HG02763 (cell line): ENCODE measurements at regions not wholly inside any gene's neighbourhood (a gene's known extent, or its start where the extent isn't known, plus 50 kb on each side); places are given as distances from the start of the nearest gene placed in this dataset.

Source experiments
- ATAC-seq: cut with Tn5 transposase; IDR thresholded peaks from one replicate; pipeline ENCODE4 v1.9.1; 2021; ENCODE audit warnings: mild to moderate bottlenecking, moderate library complexity; ENCODE audit not compliant: unreplicated experiment

DNA sequence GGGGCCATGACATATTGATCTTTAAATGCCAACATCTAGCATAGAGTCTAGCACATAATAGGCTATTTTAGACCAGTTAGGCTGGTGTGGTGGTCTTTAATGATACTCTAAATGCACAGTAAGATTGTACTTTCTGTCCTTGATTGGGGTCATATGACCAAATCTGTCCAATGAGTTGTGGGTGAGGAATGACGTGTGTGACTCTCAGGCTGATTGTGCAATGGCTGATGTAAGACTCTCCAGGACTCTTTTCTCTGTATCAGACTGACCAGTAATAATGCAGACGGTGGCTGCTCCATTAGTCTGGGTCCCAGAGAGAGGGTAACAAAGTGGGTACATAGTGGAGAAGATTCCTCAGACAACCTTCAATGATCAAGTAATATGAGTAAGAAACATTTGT, 541.6 kb upstream of the CAMK1G start:
- no peak for ATAC-seq

DNA sequence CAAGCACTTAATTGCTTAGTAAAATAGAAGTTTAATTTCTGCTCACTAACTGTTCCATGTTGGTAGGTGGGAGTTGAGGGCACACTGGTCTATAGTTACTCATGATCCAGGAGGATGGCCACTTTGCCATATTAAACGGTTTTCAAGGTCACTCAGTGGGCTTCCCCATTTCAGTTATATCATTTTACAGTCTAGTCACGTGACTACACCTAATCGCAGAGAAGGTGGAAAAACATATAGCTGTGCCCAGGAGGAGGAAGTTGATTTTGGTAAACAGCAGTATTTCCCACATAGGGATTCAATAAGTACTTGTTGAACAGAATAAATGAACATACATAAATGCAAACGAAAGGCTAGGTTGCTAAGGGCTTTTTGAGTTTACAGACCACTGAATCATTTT, 541.1 kb upstream of the CAMK1G start:
- no peak for ATAC-seq

DNA sequence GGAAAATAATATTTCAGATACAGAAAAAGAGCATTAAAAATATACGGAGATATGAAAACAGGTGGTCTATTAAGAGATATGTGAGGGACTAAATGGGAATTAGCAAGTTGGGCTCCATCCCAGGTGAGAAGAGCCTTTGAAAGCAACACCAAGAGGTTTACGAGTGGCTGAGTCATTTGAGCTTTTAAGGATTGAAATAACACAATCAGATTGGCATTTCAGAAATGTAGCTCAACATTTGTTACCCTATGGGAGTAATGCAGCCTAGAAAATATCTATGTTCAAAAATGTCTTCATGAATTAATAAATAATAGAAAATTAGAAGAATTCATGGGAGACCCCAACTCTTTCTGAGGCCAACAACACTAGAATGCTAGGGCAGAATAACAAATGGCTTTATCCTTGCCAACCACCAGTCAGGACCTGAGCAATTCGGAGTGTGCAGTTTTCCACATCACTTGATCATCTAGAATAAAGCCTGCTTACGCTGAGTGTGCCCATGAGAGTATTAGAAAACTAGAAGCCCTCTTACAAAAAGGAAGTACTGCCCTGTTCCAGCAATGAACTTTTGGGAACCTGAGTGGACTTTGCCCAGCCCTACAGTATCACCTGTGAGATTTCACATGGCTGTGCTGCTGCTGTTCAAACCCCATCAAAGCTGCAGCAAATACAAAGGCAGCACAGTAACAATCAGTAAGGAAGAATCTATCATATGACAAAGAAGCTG, 538.0 kb upstream of the CAMK1G start:
- no peak for ATAC-seq

DNA sequence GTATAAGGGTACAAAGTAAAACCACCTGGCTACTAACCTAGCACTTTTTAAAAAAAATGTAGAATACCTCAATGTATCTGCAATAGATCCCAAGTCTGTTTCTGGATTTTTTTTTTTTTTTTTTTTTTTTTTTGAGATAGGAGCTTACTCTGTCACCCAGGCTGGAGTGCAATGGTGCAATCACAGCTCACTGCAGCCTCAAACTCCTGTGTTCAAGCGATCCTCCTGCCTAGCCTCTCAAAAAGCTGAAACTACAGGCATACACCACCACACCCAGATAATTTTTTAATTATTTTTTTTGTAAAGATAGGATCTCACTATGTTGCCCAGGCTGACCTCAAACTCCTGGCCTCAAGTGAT, 537.5 kb upstream of the CAMK1G start:
- no peak for ATAC-seq

DNA sequence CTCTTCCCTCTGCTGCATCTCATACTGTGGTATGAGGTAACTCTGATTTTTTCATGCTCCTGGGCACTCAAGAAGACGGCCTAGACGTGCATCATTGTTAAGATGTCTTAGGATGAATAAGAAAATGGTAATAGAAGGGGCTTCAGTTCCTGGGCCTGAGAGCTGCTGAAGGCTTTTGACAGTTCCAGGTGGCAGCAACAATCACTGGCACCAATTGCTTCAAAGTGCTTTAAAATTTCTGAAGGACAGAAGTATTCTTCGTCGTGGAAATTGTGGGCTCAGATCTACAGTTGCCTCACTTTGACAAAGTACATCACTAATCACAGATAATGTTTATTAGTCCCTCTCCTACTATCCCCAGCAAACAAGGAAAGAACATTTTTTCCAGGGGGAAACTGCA, 536.6 kb upstream of the CAMK1G start:
- ATAC-seq = no peak

DNA sequence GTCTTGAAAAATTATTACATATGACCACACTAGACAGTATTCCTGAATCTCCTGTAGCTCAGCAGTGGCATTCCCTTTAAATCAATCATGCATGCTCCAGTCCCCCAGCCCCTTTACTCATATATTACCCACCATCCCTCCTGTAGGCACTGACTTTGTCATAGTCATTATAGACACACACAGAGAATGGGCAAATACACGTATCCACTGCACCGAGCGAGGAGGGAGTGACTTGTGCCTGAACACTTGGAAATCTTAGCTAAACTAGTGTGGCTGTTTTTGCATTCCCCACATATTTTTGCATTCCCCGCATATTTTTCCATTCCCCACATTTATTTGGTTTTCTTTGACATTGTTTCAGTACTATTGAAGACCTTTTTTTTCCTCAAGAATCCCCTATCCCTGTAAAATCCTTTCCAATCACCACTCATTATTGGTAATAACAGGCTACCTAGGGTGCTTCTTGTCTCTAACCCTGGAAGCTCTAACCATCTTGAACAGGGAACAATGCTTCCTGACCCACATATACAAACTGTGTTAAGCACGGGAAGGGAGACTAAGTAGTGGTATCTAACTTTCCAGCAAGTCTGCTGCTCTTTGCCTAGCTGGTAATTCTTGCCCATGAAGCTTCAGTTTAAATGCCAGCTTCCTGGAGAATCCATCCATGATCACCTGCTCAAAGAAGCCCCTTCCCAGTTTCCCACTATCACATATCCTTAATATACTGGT, 534.4 kb upstream of the CAMK1G start:
- ATAC-seq = no peak

DNA sequence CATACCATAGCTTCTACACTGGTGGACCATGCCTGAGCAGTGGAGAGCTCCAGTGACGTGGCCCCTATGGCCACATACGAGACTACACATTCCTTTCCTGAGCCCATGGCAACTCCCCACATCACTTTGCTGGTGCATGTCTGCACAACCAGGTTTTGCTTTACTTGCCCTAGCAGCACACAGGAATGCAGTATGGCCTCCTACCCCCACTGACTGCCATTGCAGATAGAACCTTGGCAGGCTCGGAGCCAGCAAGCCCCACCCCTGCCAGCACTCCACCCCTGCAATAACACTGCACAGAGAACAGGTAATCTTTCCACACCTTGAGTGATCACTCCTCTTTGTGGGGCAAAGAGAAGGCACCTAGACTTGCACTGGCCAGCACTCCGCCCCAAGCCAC, 531.9 kb upstream of the CAMK1G start:
- no peak for ATAC-seq

DNA sequence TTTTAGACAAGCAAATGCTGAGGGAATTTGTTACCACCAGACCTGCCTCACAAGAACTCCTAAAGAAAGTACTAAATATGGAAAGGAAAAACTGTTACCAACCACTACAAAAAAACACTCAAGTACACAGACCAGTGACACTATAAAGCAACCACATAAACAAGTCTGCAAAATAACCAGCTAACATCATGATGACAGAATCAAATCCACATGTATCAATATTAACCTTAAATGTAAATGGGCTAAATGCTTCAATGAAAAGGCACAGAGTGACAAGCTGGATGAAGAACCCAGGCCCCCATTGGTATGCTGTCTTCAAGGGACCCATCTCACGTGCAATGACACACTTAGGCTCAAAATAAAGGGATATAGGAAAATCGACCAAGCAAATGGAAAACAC, 529.9 kb upstream of the CAMK1G start:
- no peak for ATAC-seq

DNA sequence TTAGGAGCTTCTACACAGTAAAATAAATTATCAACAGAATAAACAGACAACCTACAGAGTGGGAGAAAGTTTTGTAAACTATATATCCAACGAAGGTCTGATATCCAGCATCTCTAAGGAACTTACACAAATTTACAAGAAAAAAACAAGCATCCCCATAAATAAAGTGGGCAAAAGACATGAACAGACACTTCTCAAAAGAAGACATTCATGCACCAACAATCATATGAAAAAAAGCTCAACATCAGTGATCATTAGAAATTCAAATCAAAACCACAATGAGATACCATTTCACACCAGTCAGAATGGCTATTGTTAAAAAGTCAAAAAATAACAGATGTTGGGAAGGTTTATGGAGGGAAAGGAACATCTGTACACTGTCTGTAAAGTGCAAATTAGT, 526.4 kb upstream of the CAMK1G start:
- ATAC-seq = no peak

DNA sequence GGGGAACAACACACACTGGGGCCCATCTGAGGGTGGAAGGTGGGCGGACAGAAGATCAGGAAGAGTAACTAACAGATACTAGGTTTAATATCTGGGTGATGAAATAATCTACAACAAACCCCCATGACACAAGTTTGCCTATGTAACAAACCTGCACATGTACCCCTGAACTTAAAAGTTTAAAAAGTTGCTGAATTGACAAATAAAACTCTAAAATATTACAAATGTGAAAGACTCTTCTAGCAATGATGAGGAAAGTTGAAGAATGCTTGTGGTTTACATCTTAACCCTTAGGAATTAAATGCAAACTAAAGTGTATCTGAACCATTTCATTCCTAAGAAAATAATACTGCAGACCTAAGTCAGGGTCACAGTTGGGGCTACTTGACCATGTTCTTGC, 525.6 kb upstream of the CAMK1G start:
- no peak for ATAC-seq

DNA sequence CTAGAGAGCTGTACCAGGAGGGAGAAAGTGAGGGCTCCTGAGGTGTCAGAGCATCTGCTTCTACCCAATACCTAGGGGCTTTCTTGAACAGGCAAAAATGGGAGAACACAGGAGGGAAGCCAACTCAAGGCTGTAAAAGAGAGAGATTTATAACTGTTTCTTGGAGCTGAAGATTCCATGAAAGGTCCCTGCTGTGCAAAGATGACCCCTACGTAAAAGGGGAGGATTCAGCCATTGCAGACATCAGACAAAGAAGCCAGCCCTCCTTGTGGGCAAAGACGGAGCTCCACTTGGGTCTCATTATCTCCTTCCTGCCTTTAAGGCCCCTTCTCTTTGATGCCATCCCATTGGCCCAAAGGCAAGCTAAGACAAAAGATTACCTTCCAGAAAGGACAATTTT, 524.1 kb upstream of the CAMK1G start:
- no peak for ATAC-seq

DNA sequence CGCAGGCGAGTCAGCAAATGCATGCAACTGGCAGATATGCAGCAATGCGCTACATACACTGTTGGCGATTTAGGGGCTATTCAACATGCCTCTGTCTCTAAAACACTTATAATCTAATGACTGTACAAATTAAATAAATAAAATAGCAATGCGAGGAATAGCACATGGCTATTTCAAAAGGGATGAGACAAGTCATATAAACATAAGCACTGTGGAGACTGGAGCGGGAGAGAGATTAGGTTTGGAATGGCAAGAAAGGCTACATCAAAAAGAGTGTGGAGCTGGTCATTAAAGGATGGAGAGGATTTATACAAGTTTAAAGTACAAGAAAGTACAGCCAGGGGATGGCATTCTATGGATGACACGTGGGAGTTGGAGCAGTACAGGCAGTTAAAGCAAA, 523.5 kb upstream of the CAMK1G start:
- ATAC-seq = no peak

DNA sequence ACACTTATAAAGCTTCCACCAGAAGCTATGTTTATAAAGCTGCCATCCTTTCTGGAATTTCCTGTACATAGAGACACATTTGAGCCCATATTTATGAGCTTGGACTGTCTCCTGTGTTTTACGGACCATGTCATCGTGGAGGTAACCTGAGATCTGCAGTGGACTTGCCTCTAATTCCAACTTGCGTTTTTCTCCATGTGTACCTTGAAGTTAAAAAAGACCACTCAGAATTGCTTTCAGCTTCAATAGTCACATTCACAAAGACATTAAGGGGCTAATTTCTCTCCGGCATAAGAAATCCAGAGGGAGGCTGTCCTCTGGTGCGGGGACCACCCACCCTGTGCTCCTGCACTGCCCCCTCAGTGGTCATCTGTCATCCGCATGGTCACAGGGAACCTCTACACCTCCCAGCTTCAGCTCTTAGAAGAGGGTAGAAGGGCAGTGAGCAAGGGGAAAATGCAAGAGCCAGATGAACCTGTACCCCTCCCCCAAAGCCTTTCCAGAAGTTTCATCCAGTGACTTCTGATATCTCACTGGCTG, 521.4 kb upstream of the CAMK1G start:
- no peak for ATAC-seq

DNA sequence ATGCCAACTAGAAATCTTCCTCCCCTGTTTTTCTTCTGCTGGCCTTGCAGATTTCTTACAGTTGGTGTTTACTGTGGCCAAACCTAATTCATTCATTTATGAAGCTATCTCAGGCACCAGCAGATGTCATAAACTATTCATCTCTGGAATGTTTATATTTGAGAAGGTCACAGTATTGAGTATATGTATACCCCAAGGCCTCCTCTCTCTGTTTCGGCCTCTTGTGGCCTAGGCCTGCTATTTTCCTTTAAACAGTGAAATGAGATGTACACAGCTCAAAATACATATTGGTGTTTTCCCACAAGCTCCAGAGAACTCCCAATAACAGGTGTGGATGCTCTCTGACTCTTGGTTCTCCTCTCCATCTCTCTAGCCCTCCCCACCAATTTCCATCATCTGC, 520.7 kb upstream of the CAMK1G start:
- ATAC-seq = peak; percentile 53

DNA sequence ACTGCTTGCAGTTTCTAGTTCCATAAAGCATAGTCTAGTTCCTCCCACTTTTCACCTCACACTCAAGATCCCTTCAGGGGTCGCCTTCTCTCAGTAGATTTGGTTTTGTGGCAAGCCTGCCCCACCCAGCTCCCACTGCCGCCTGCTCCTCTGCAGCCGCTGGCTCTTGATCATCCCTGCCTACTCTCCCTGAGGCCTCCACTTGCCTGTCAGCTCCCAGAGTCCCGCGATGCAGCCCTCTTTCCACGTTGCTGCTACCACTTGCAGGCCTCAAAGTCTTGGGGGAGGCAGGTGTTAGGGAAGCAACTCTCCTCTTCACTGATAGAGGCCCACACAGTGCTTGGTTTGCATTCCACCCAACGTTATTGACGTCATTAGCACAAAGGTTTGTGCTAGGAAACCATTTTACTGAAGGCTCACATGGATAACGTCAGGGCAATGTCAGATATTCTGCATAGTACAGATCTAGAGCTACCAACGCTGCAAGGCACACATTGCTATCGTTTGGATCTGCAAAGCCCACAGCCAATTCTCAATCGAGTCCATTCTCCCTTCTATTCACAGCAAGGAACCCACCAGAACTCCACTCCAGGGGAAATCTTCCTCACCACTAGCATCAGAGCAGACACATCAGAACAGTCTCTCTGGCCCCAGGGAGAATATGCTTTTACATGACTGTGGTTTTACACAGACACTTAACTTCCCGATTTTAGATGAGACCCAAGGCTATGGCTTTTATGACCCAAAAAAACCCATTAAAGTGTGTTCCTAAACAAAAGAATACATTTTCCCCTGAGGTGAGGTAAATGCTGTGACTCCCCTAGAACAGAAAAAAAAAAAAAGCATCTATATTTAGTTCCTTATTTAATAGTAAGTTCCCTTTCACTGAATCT, 519.5 kb upstream of the CAMK1G start:
- ATAC-seq = no peak

DNA sequence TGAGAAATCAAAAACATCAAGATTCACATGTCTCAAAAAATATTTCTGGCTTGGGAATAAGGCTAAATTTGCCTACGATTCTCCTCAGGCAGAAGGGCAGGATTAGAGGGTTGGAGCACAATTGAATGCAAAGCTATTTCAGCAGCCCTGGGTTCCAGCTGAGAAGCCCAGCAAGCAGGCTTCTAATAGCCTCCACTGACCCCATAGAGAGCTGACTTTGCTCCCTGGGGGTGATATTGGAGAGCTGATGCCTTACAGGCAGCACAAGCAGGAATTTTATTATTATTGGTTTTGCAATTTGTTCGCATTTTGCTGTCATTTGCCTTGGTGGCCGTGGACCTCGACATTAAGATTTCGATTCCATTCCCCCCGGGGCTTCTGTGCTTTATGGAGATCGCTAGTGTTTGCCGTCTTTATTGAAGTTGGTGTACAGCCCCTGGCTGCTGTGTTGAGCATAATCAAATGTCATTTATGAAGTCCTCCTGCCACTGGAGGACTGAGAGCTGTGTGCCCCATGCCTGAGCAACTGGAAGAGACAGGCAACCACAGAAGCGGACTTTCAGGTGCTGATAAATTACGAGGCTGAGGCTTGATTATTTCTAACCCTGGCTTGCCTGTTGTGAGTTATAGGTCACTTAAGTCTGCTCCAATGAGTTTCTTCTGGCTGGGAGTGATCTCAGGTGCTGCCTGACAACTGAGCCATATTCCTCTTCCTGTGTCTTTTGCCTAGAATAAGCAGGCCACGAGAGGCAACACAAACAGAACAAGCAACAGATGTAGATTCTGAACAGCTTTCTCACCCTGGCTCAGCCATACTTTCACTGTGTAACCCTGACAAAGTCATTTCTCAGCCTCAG, 518.4 kb upstream of the CAMK1G start:
- no peak for ATAC-seq

DNA sequence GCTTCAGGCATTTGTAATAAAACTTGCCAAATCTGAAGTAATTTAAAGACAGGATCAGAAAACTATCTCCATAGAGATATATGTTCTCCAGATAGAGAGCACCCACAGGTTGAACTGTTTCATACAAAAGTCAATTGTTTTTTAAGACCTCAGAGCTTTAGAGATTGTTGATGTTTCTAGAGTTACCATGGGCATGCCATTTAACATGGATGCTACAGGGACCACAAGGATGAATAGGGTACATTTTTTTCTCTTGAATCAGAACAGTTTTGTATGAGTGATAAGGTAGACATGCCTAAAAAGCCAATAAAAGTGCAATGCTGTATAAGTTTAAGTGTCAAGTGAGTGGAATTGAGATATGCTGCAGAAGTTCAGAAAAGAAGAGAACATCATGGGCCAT, 511.0 kb upstream of the CAMK1G start:
- no peak for ATAC-seq

DNA sequence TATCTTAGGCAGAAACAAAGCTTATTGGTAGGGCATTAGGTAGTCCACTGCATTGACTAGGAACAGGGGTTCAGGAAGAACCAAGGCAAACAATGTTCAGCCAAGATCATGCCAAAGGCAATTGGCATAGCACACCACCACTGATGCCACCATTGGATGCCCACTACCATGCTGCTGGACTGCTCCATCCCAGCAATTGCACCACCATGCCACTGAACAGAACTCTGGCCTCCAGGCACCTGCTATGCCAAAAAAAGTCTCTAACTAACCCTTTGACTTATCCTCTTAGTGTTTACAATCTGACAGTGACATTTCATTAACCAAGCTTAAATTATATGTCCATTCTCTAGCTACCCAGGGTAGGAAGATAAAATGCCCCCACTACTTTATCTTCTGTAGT, 509.6 kb upstream of the CAMK1G start:
- ATAC-seq = no peak

DNA sequence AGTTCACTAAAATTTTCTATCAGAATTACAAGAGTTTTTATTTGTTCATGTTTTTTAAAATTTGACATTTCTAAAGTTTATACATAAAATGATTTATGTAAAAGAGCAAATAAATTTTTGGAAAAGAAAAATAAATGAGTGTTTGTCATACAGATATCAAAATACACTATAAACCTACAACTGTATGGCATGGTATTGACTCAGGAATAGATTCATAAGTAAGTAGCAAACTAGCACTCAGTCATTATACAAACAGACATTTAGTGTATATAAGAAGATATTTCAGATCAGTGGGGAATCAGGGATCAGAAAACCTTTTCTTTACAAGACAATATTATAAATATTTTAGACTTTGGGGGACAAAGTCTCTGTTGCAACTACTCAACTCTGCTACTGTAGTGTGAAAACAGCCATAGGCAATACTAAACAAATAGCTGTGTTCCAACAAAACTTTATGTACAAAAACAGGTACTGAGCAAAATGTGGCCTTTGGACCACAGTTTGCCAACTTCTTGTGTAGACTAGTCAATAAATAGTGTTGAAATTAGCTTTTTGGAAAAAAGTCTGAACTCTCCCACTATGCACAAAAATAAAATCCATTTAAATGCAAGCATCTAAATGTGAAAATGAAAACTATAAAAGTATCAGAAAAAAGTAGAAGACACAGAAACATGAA, 508.8 kb upstream of the CAMK1G start:
- ATAC-seq = no peak

DNA sequence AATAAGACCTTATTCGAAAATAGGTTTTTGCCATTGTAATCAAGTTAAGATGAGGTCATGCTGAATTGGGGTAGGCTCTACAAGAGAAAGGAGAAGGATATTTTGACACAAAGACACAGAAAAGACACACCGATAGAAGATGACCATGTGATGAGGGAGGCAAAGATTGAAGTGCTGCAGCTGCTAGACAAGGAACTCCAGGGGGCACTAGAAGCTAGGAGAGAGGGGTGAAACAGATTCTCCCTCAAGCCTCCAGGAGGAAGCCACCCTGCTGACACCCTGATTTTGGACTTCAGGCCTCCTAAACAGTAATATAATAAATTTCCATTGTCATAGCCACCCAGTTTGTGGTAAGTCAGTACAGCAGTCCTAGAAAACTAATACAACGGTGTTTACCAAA, 506.8 kb upstream of the CAMK1G start:
- no peak for ATAC-seq
